WI38 (cell line): ENCODE measurements at regions not wholly inside any gene's neighbourhood (a gene's known extent, or its start where the extent isn't known, plus 50 kb on each side); places are given as distances from the start of the nearest gene placed in this dataset.

Experiments used
- H3K4me3 ChIP-seq: 2 replicates; pipeline ENCODE4 v1.5.1; 2011; ENCODE audit warnings: low read depth, mild to moderate bottlenecking, control low read depth, low read length
- TF ChIP-seq, protein P1 (sequence below): IDR thresholded peaks from 2 replicates; pipeline ENCODE4 v1.5.1; 2012; ENCODE audit warnings: low read depth, mild to moderate bottlenecking, control low read depth, low read length

DNA sequence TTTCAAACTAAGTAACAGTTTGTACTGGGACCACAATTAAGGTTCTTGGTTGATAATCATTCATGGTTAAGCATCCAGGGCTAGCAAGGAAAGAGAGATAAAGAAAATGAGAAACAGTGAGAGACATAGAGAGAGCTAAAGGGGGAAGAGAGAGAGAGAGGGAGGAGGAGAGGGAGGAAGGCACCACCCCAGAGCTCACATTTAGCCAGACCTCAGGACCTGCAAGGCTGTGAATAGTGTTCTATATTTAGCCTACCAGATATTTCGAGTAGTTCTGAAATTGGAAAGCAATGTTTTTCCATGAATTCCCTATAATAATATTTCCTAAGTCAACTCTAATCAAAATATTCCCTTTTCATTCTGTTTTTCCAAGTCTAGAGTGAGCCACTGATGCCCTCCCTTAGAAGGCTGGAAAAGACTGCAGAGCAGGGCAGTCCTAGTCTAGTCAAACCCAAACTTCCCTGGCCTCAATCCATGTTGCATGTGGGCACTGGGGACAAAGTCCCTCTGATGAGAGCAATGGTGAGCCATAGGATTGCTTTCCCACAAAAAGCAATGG, 119.4 kb upstream of the INHBA start:
- H3K4me3 ChIP-seq: no peak overlapping the region
- TF ChIP-seq, protein P1, sequence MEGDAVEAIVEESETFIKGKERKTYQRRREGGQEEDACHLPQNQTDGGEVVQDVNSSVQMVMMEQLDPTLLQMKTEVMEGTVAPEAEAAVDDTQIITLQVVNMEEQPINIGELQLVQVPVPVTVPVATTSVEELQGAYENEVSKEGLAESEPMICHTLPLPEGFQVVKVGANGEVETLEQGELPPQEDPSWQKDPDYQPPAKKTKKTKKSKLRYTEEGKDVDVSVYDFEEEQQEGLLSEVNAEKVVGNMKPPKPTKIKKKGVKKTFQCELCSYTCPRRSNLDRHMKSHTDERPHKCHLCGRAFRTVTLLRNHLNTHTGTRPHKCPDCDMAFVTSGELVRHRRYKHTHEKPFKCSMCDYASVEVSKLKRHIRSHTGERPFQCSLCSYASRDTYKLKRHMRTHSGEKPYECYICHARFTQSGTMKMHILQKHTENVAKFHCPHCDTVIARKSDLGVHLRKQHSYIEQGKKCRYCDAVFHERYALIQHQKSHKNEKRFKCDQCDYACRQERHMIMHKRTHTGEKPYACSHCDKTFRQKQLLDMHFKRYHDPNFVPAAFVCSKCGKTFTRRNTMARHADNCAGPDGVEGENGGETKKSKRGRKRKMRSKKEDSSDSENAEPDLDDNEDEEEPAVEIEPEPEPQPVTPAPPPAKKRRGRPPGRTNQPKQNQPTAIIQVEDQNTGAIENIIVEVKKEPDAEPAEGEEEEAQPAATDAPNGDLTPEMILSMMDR: no peak

DNA sequence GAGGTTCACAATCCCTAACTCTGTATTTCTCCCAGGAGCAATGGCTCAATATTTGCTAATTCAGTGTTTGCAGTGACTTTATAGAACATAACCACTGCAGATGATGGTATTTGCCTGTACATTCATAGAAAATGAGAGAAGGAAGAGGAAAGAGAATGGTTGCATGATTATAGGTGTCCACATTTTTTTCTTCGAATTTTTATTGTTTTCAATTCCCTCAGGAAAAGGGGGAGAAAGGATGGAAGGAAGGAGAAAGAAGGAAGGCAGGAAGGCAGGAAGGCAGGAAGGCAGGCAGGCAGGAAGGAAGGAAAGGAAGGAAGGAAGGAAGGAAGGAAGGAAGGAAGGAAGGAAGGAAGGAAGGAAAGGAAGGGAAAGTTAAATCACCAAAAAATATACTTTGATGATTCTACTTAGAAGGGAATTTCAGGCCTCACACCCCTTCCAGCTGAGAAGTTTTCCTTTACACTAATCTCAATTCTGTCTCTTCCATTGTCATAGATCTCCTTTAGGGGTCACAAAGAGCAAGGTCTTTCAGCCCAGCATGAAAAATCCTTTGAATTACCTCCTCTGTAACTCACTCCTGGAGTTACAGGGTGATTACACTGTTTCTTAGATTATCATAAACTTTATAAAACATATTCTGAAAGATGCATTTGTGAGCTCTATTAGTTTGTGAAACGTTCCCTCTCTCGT, 118.8 kb upstream of the INHBA start:
- TF ChIP-seq, protein P1: no peak
- H3K4me3 ChIP-seq: no peak overlapping the region

DNA sequence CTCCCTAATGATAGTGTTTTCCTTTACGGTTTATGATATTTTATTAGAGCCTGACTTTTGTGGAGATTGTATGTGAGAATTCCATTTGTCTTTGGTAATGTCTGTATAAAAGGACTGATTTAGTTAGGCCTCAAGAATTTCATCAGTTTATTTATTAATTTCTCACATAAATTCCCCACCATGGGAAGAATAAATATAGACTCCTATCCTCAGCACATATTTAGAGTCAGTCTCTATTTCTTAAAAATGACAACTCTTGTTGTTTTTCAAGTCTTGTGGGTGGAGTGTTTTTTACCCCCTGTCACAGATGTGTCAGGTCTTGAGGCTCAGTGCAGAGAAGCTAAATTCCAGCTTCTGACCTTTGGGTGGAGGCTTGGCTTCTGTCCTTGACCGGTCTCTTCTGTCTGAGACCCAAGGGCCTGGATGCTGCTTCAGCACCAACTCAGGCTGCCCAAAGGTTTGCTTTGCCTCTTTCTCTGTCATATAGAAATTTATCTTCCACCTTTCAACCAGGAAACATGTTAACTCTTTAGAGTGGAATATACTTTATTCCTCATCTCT, 117.3 kb upstream of the INHBA start:
- TF ChIP-seq, protein P1: no peak

DNA sequence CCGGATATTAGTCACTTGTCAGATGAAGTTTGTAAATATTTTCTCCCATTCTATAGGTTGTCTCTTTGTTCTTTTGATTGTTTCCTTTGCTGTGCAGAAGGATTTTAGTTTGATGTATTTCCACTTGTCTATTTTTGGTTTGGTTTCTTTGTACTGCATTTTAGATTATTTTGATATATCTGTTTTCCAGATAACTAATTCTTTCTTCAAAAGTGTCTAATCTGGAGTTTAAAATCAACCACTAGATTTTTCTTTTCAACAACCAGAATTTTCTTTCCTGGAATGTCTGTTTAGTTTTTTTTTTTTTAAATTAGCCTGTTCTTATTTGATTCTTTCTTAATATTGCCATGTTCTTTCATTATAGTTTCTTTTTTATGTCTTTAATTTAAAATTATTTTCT, 116.8 kb upstream of the INHBA start:
- TF ChIP-seq, protein P1: no peak
- no peak overlapping the region for H3K4me3 ChIP-seq

More for the DNA sequence above, 117.3 kb upstream of the INHBA start:
- H3K4me3 ChIP-seq: no peak overlapping the region

DNA sequence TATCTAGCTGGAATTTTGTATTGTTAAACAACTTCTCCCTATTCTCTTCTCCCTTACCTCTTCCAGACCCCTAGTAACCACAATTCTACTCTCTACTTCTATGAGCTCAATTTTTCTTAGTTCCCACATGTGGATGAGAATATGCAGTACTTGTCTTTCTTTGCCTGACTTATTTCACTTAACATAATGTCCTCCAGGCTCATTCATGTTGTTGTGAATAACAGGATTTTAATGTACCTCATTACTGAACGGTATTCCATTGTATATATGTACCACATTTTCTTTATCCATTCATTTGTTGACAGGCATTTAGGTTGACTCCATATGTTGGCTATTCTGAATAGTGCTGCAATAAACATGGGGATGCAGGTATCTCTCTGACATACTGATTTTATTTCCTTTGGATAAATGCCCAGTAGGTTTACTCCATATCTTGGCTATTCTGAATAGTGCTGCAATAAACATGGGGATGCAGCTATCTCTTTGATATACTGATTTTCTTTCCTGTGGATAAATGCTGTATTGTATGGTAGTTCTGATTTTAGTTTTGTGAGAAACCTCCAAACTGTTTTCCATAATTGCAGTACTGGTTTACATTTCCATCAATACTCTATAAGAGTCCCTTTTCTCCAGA, 116.0 kb upstream of the INHBA start:
- TF ChIP-seq, protein P1: no peak
- H3K4me3 ChIP-seq: no peak overlapping the region

DNA sequence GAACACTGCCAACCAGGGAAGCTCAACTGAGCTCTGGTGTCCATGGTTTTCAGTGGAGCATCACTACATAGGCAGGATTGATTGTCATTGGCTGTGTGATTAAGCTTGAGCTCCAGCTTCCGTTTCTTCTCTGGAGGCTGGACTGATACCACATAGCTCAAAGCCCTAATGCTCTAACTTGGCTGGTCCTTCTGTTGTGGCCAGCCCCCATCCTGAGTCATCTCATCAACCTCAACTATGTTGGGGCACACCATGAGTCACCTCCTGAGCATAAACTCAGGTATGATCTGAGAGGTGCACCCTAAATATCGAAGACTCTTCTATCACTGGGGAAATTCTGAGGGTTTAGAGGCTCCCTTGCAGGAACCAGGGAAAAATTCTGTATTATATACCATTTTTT, 114.5 kb upstream of the INHBA start:
- no peak overlapping the region for H3K4me3 ChIP-seq
- TF ChIP-seq, protein P1: no peak

DNA sequence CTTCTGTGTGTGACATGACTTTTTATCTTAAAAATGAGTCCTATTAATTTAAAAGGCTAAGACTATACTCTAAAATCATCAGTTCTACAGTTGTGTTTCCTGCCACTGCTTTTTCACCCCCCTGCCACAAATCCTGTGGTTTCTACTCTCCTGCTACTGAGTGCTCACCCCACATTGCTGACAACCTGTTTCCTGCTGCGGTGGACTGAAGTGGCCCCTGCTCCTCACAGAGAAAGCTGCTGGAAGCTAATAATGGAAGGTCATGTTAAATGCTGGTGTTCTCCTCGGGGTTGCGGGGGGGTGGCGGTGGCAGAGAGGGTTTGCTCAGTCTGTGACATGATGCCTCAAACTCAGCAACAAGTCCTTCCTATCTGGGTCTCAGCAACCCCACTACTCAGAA, 113.2 kb upstream of the INHBA start:
- TF ChIP-seq, protein P1: no peak
- no peak overlapping the region for H3K4me3 ChIP-seq
